H7 (cell line): ENCODE measurements at regions not wholly inside any gene's neighbourhood (a gene's known extent, or its start where the extent isn't known, plus 50 kb on each side); places are given as distances from the start of the nearest gene placed in this dataset.

Source experiments
- DNase-seq: peaks from one replicate; pipeline ENCODE4 v3.0.0; 2012
- H3K27me3 ChIP-seq: 2 replicates; pipeline ENCODE4 v1.6.0; 2011; ENCODE audit warnings: mild to moderate bottlenecking, low read length; ENCODE audit not compliant: control insufficient read depth, insufficient read depth
- H3K36me3 ChIP-seq: replicated peaks from 2 replicates; pipeline ENCODE4 v1.5.1; 2011; ENCODE audit warnings: low read length; ENCODE audit not compliant: control insufficient read depth, insufficient read depth
- H3K4me3 ChIP-seq: 2 replicates; pipeline ENCODE4 v1.5.1; 2011; ENCODE audit warnings: low read depth, mild to moderate bottlenecking, control low read depth, low read length, moderate library complexity; ENCODE audit not compliant: insufficient read depth

DNA sequence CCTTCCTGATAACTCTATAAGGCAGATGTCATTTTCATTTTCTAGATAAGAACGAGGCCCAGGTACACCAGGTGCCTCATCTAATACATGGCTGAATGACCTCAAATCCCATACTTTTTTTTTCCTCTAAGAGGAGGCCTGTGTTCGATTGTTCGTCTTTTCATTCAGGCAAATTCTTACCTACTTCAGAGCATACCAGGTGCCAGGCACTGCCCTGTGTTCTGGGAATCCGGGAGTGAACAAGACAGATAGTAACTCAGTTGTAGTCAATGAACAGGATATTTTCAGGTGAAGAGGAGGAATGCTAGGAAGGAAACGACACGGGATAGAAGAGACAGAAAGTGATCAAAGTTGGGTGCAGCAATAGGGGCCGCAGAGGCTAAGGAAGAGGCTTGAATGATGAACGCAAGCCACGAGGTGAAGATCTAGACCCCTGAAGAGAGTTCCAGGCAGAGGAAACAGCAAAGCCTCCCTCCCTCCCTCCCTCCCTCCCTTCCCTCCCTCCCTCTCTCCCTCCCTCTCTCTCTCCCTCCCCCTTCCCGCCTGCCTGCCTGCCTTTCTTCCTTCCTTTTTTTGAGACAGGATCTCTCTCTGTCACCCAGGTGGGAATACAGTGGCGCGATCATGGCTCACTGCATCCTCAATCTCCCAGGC lies 150.1 kb upstream of the ZNF217 start:
- Histone ChIP-seq H3K36me3 (no peaks in the 10 kb centered on the region), H3K4me3 (no peak overlapping the region)
- no peak for DNase-seq

DNA sequence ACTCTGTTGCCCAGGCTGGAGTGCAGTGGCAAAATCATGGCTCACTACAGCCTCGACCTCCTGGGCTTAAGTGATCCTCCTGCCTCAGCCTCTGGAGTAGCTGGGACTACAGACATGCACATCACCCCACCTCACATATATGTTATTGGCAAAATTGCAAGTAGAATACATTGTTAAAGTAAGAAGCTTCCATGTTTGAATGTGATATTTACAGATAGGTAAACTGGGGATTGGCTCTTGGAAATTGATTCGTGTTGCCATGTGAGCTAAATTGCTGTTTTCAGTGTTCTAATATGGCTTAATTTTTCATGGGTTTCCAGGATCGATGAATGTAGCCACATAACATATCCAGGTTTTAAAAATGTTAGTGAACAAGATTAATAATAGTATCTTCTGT lies 149.0 kb upstream of the ZNF217 start:
- Histone ChIP-seq H3K4me3 (no peak overlapping the region), H3K27me3 (no peaks in the 10 kb centered on the region), H3K36me3 (no peaks in the 10 kb centered on the region)
- no peak for DNase-seq

More for the DNA sequence above, 150.1 kb upstream of the ZNF217 start:
- no peaks in the 10 kb centered on the region for H3K27me3 ChIP-seq

- no peak overlapping the region for H3K4me3 ChIP-seq
- no peaks in the 10 kb centered on the region for H3K27me3 ChIP-seq
- H3K36me3 ChIP-seq, result no peaks in the 10 kb centered on the region
- no peak for DNase-seq
These were observed 148.0 kb upstream of the ZNF217 start for GRCh38 chr20:53741726-53742028.

DNA sequence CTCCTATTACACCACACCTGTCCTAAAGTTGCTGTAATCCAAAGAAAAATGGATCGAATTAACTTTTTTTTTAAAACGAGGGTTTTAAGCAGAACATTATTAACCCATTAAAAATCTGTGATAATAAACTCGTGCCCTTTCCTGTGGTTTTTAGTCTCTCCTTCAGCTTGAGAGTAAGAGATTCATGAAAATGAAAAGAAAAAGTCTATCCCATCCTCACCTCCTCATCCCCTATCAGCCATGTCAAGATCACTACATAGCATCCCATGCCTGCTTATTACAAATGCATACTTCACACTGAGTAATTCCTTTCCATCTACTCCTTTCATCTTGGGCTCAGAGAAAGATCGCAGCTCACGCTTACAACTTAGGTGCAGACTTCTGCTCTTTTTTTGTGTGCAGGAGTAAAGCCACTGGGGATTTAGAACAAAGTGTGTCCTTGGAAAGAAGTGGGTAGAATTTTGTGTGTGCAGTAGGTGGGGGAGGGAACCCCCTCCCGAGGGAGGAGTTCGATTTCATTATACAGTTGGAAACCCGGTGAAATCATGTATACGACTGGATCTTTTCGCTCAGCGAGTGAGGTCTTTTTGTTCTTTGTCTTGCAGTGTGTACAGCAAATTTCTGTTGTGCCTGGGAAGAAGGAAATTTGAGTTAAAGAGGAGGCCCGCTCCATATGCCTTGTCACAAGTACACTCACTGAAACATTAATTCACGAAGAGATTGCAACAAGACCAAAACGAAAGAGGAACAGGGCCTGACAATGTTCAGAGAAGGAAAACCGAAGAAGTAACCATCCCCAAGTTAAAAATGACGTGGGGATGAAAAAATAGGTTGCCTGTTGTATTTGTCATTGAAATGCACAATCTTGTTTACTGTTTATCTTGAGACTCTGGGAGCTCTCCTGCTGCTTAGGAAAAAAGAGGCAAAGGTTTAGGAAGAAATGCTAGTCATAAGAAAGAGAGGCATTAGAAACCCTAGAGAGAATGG lies 146.5 kb upstream of the ZNF217 start:
- H3K27me3 ChIP-seq, result no peaks in the 10 kb centered on the region
- H3K4me3 ChIP-seq, result no peak overlapping the region
- no peak for DNase-seq
- no peaks in the 10 kb centered on the region for H3K36me3 ChIP-seq

DNA sequence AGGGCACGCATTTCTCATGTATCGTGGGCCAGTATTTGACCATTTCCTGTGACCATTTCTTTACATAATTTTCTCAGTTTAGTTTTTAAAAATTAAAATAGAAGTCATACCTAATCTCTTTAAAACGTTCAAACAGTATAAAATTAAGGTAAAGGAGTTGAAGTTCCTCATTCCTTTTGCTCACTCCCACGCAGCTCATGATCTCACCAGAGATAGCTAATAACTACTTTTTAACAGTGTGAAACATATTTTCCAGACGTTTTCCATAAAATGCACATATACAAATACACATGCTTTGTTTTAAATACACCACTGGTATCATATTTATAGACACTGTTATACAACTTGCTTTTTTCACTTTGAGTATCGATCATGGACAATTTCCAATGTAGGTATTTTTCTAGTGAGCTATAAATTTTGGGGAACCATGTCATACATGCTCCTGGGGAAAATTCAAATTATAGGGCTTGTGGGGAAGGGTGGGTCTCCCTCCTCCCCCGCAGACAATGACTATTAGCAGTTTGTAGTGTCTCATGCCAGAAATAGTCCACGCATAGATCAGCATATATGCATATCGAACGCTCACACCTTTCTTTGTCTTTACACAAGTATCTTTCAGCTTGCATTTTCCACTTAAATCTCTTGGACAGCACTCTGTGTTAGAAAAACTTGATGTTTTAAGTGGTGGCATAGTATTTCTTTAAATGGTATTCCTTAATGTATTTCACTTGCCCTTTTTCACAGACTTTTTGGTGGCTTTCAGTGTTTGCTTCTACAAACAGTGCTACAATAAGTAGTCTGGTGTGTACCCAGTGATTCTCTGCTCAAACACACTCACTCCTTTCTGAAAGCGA lies 145.5 kb upstream of the ZNF217 start:
- Histone ChIP-seq H3K4me3 (no peak overlapping the region), H3K36me3 (no peaks in the 10 kb centered on the region)
- no peak for DNase-seq

DNA sequence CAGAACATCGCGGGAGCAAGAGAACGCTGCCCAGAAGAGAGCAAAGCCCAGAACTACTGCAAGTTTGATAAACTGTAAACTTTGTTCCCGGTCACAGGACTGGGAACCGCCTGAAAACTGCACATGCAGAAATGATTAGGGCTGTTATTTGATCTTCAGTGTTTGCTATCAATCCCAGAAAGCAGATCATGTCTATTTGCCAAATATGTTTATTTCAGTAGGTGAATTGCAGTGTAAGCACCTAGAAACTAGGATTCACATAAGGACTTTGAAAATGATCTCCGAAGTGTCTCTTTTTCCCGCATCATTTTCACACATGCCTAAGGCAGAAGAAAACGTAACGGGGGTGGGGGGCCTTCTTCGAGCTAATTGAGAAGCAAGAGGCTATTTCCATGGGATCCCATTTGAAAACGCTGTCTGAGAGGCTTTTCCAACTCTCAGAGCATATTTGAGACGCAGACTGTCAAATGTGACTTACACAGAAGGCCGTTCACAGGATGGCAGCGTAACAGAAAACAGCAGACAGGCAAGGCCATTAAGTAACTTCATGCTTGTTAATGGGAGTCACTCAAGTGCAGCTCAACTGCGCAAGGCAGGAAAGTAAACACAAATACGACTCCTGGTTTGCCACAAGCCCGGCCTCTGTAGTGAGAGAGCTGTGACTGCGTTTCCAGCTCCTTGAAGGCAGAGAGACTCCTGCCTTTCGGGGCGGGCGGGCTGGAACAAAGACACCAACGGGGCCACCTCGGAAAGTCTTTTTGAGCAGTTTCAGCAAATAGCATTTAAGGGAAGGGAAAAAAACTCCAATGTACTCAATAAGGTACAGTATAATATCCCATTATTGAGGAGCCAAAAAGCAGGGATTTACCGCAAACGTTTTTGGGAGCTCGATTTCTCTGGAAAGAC lies 144.7 kb upstream of the ZNF217 start:
- Histone ChIP-seq H3K4me3 (no peak overlapping the region), H3K27me3 (no peaks in the 10 kb centered on the region), H3K36me3 (no peaks in the 10 kb centered on the region)
- no peak for DNase-seq

More for the DNA sequence above, 145.5 kb upstream of the ZNF217 start:
- no peaks in the 10 kb centered on the region for H3K27me3 ChIP-seq

DNA sequence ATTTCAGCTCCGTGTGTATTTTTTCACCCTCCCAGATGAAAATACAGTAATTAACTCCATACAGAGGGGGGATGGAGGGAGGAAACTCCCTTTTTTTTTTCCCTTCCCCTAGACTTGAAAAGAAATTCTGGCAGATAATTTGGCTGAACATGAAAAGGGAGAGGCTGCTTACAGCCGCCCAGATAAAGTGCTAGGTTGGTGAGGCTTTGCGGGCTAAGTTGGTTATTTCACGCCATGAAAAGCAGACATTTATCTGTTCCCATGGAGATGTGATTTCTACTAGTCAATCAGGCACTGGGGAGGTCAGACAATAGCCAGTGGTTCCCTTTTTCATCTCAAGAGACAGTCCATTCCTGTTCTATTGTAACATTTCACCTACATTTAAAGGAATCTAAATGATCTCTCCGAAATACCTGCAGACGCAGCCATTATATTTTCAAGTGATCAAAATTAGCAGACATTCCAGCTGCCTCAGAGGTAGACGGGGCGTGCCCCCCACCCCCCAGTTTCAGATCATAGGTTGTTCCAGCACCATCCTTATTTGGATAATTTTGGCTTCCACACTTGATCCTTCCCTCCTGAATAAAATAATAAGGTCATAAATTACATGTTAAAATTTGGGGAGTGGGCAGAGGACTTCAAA lies 143.9 kb upstream of the ZNF217 start:
- no peak overlapping the region for H3K4me3 ChIP-seq
- DNase-seq, result no peak

DNA sequence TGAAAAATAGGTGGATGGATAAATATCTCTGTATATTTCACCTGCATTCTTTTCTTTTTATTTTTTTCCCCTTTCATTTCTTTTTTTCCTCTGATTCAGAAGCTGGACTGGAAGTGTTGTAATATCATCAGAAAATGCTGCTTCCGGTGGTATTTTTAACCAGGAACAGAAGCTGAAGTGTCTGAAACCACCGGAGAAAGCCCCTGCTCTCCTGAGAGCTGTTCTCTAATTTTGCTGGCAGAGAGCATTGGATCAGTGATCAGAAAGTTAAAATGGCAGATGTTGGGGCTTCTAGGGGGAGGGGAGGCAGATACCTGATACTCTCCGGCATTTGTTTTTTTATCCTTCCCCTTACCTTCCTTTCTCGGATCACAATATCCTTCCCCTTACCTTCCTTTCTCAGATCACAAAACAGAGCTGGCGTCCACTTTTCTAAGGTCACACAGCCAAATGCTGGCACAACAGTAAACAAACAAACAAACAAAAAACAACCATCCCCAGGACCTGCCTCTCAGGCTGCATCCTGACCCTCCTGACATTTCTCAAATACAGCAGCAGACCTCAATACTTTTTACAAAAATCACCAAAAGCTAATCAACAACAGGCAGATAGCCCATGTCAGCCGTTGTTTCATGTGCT lies 143.2 kb upstream of the ZNF217 start:
- peak; percentile 56 for DNase-seq
- no peaks in the 10 kb centered on the region for H3K36me3 ChIP-seq
- H3K27me3 ChIP-seq, result no peaks in the 10 kb centered on the region
- no peak overlapping the region for H3K4me3 ChIP-seq

More for the DNA sequence above, 143.9 kb upstream of the ZNF217 start:
- Histone ChIP-seq H3K27me3 (no peaks in the 10 kb centered on the region), H3K36me3 (no peaks in the 10 kb centered on the region)

GRCh38 chr20:53736122-53736756 lies 142.6 kb upstream of the ZNF217 start:
- H3K4me3 ChIP-seq, result no peak overlapping the region
- DNase-seq, result no peak
- no peaks in the 10 kb centered on the region for H3K27me3 ChIP-seq
- H3K36me3 ChIP-seq, result no peaks in the 10 kb centered on the region

DNA sequence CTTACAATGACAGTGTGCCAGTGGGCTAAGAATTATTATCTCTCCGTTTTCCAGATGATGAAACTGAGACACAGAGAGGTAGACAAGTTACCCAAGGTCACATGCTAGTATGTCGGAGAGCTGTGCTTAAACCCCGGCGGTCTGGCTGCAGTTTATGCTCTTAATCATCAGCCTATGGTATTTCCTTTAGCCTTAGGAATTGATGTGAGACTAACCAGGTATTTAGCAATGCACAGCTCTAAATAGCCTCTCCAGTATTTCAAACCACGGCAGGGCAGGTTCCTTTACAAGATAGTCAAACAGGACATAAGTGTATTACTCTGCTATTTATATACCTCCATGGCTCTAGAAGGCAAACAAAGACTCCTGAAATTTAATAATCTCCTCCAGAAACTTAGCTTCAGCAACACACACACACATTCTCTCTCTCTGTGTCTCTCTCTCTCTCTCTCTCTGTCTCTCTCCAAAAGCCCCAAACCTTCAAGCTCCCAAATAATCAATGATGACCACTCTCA lies 142.0 kb upstream of the ZNF217 start:
- Histone ChIP-seq H3K27me3 (no peaks in the 10 kb centered on the region), H3K36me3 (no peaks in the 10 kb centered on the region), H3K4me3 (no peak overlapping the region)
- no peak for DNase-seq

GRCh38 chr20:53734006-53734688 lies 140.5 kb upstream of the ZNF217 start:
- DNase-seq, result no peak
- Histone ChIP-seq H3K27me3 (no peaks in the 10 kb centered on the region), H3K36me3 (no peaks in the 10 kb centered on the region), H3K4me3 (no peak overlapping the region)

DNA sequence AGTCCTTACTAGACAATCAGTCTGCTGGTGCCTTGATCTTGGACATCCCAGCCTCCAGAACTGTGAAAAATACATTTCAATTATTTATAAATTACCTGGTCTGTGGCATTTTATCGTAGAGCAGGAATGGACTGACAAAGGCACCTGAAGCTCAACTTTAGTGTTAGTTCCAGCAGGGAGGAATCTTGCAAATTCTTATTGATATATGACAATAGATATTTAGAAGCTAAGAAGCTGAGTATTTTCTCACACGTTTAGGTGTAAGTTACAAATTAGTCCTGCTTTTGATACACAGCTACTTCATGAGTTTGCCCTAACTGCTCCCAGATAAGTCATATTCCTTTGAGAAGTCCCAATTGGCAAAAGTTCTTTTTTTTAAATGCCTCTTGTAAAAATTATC lies 138.0 kb upstream of the ZNF217 start:
- Histone ChIP-seq H3K36me3 (no peaks in the 10 kb centered on the region), H3K4me3 (no peak overlapping the region), H3K27me3 (no peaks in the 10 kb centered on the region)
- no peak for DNase-seq
